T-helper 1 cell treated with Interleukin-12 subunit alpha and Interleukin-12 subunit beta and Interleukin-4 antibody, amounts not matched to agents 30 μg/mL and 1 μg/mL, for 36 hours (primary cell): ENCODE measurements at regions not wholly inside any gene's neighbourhood (a gene's known extent, or its start where the extent isn't known, plus 50 kb on each side); places are given as distances from the start of the nearest gene placed in this dataset.

ENCODE experiments used
- H3K27ac Mint-ChIP-seq: one replicate; pipeline ENCODE4 v1.8.0; 2021; ENCODE audit warnings: mild to moderate bottlenecking, mixed read lengths
- H3K27me3 Mint-ChIP-seq: one replicate; pipeline ENCODE4 v1.8.0; 2021; ENCODE audit warnings: low read depth, mixed read lengths
- H3K36me3 Mint-ChIP-seq: one replicate; pipeline ENCODE4 v1.8.0; 2021; ENCODE audit warnings: low read depth, mixed read lengths
- H3K4me1 Mint-ChIP-seq: one replicate; pipeline ENCODE4 v1.8.0; 2021; ENCODE audit warnings: low read depth, mixed read lengths
- H3K4me3 Mint-ChIP-seq: one replicate; pipeline ENCODE4 v1.8.0; 2021; ENCODE audit warnings: mild to moderate bottlenecking, moderate library complexity, mixed read lengths
- H3K9me3 Mint-ChIP-seq: one replicate; pipeline ENCODE4 v1.8.0; 2021; ENCODE audit warnings: mixed read lengths

- Mint-ChIP-seq H3K27ac (no peak overlapping the region), H3K4me1 (no peaks in the 10 kb centered on the region), H3K4me3 (no peak overlapping the region), H3K36me3 (no peaks in the 10 kb centered on the region), H3K27me3 (no peaks in the 10 kb centered on the region), H3K9me3 (peaks cover 6% of the 10 kb centered on the region)
Measured at GRCh38 chr5:4098226-4098625, 502.6 kb downstream of the IRX1 start.

- no peaks in the 10 kb centered on the region for H3K27me3 Mint-ChIP-seq
Measured at GRCh38 chr5:4099386-4099785, 503.8 kb downstream of the IRX1 start.

GRCh38 chr5:4100739-4101138 is 505.1 kb downstream of the IRX1 start:
- H3K9me3 Mint-ChIP-seq, result peaks cover 2% of the 10 kb centered on the region
- no peaks in the 10 kb centered on the region for H3K27me3 Mint-ChIP-seq
- H3K4me3 Mint-ChIP-seq, result no peak overlapping the region
- H3K27ac Mint-ChIP-seq, result no peak overlapping the region
- H3K36me3 Mint-ChIP-seq, result no peaks in the 10 kb centered on the region
- H3K4me1 Mint-ChIP-seq, result no peaks in the 10 kb centered on the region

More at GRCh38 chr5:4099386-4099785, 503.8 kb downstream of the IRX1 start:
- no peaks in the 10 kb centered on the region for H3K36me3 Mint-ChIP-seq
- no peak overlapping the region for H3K27ac Mint-ChIP-seq
- H3K4me3 Mint-ChIP-seq, result no peak overlapping the region
- peaks cover 6% of the 10 kb centered on the region for H3K9me3 Mint-ChIP-seq
- no peaks in the 10 kb centered on the region for H3K4me1 Mint-ChIP-seq

GRCh38 chr5:4101189-4101588 is 505.6 kb downstream of the IRX1 start:
- H3K27me3 Mint-ChIP-seq, result no peaks in the 10 kb centered on the region
- H3K36me3 Mint-ChIP-seq, result no peaks in the 10 kb centered on the region
- no peaks in the 10 kb centered on the region for H3K4me1 Mint-ChIP-seq
- H3K9me3 Mint-ChIP-seq, result no peaks in the 10 kb centered on the region
- no peak overlapping the region for H3K4me3 Mint-ChIP-seq
- H3K27ac Mint-ChIP-seq, result no peak overlapping the region

GRCh38 chr5:4104831-4105597 is 509.4 kb downstream of the IRX1 start:
- Mint-ChIP-seq H3K4me3 (no peak overlapping the region), H3K36me3 (no peaks in the 10 kb centered on the region), H3K4me1 (no peaks in the 10 kb centered on the region), H3K27ac (no peak overlapping the region), H3K9me3 (no peaks in the 10 kb centered on the region), H3K27me3 (no peaks in the 10 kb centered on the region)

GRCh38 chr5:4108690-4109089 is 513.1 kb downstream of the IRX1 start:
- Mint-ChIP-seq H3K4me3 (no peak overlapping the region), H3K27ac (no peak overlapping the region), H3K9me3 (no peaks in the 10 kb centered on the region), H3K36me3 (no peaks in the 10 kb centered on the region), H3K4me1 (no peaks in the 10 kb centered on the region), H3K27me3 (peaks cover 3% of the 10 kb centered on the region)

GRCh38 chr5:4113426-4113825 is 517.8 kb downstream of the IRX1 start:
- H3K4me1 Mint-ChIP-seq, result no peaks in the 10 kb centered on the region
- H3K27ac Mint-ChIP-seq, result no peak overlapping the region
- no peaks in the 10 kb centered on the region for H3K36me3 Mint-ChIP-seq
- H3K27me3 Mint-ChIP-seq, result peaks cover 3% of the 10 kb centered on the region
- no peak overlapping the region for H3K4me3 Mint-ChIP-seq
- peaks cover 8% of the 10 kb centered on the region for H3K9me3 Mint-ChIP-seq

GRCh38 chr5:4113905-4114304 is 518.3 kb downstream of the IRX1 start:
- no peak overlapping the region for H3K27ac Mint-ChIP-seq
- no peaks in the 10 kb centered on the region for H3K4me1 Mint-ChIP-seq
- H3K27me3 Mint-ChIP-seq, result peaks cover 3% of the 10 kb centered on the region
- H3K4me3 Mint-ChIP-seq, result no peak overlapping the region
- H3K9me3 Mint-ChIP-seq, result peaks cover 8% of the 10 kb centered on the region
- no peaks in the 10 kb centered on the region for H3K36me3 Mint-ChIP-seq

- Mint-ChIP-seq H3K27me3 (peaks cover 3% of the 10 kb centered on the region), H3K4me3 (no peak overlapping the region), H3K27ac (no peak overlapping the region), H3K4me1 (no peaks in the 10 kb centered on the region), H3K9me3 (peaks cover 8% of the 10 kb centered on the region), H3K36me3 (no peaks in the 10 kb centered on the region)
Measured at GRCh38 chr5:4114452-4114851, 518.8 kb downstream of the IRX1 start.

- H3K27ac Mint-ChIP-seq, result no peak overlapping the region
Measured at GRCh38 chr5:4116834-4117233, 521.2 kb downstream of the IRX1 start.

GRCh38 chr5:4124221-4124970 is 528.8 kb downstream of the IRX1 start:
- Mint-ChIP-seq H3K4me1 (peaks cover 7% of the 10 kb centered on the region), H3K9me3 (peaks cover 19% of the 10 kb centered on the region), H3K27me3 (no peaks in the 10 kb centered on the region), H3K4me3 (no peak overlapping the region), H3K36me3 (no peaks in the 10 kb centered on the region), H3K27ac (peak overlapping the region; percentile 37)

More at GRCh38 chr5:4116834-4117233, 521.2 kb downstream of the IRX1 start:
- H3K9me3 Mint-ChIP-seq, result peaks cover 19% of the 10 kb centered on the region
- no peaks in the 10 kb centered on the region for H3K4me1 Mint-ChIP-seq
- H3K4me3 Mint-ChIP-seq, result no peak overlapping the region
- H3K27me3 Mint-ChIP-seq, result no peaks in the 10 kb centered on the region
- no peaks in the 10 kb centered on the region for H3K36me3 Mint-ChIP-seq

- H3K4me3 Mint-ChIP-seq, result no peak overlapping the region
- no peaks in the 10 kb centered on the region for H3K27me3 Mint-ChIP-seq
- H3K27ac Mint-ChIP-seq, result no peak overlapping the region
- no peaks in the 10 kb centered on the region for H3K36me3 Mint-ChIP-seq
- H3K4me1 Mint-ChIP-seq, result peaks cover 7% of the 10 kb centered on the region
- peaks cover 11% of the 10 kb centered on the region for H3K9me3 Mint-ChIP-seq
Measured at GRCh38 chr5:4128994-4129393, 533.4 kb downstream of the IRX1 start.

GRCh38 chr5:4129523-4129922 is 533.9 kb downstream of the IRX1 start:
- no peak overlapping the region for H3K27ac Mint-ChIP-seq

GRCh38 chr5:4130819-4131218 is 535.2 kb downstream of the IRX1 start:
- Mint-ChIP-seq H3K4me3 (no peak overlapping the region), H3K4me1 (no peaks in the 10 kb centered on the region), H3K36me3 (no peaks in the 10 kb centered on the region)

More at GRCh38 chr5:4129523-4129922, 533.9 kb downstream of the IRX1 start:
- peaks cover 2% of the 10 kb centered on the region for H3K4me1 Mint-ChIP-seq
- H3K4me3 Mint-ChIP-seq, result no peak overlapping the region
- no peaks in the 10 kb centered on the region for H3K27me3 Mint-ChIP-seq
- H3K9me3 Mint-ChIP-seq, result peaks cover 11% of the 10 kb centered on the region
- H3K36me3 Mint-ChIP-seq, result no peaks in the 10 kb centered on the region

GRCh38 chr5:4137781-4138180 is 542.1 kb downstream of the IRX1 start:
- H3K27me3 Mint-ChIP-seq, result no peaks in the 10 kb centered on the region
- no peaks in the 10 kb centered on the region for H3K4me1 Mint-ChIP-seq
- no peaks in the 10 kb centered on the region for H3K36me3 Mint-ChIP-seq
- no peak overlapping the region for H3K4me3 Mint-ChIP-seq
- H3K27ac Mint-ChIP-seq, result no peak overlapping the region
- H3K9me3 Mint-ChIP-seq, result peaks cover 22% of the 10 kb centered on the region

More at GRCh38 chr5:4130819-4131218, 535.2 kb downstream of the IRX1 start:
- Mint-ChIP-seq H3K9me3 (peaks cover 11% of the 10 kb centered on the region), H3K27ac (no peak overlapping the region), H3K27me3 (no peaks in the 10 kb centered on the region)
